NCI-H187 treated with DMSO at 0.1 percent for 48 hours (cell line): ENCODE measurements at regions not wholly inside any gene's neighbourhood (a gene's known extent, or its start where the extent isn't known, plus 50 kb on each side); places are given as distances from the start of the nearest gene placed in this dataset.

ENCODE experiments used
- DNase-seq: peaks from one replicate; lab custom pipeline; 2025; lab: John Stamatoyannopoulos, UW

DNA sequence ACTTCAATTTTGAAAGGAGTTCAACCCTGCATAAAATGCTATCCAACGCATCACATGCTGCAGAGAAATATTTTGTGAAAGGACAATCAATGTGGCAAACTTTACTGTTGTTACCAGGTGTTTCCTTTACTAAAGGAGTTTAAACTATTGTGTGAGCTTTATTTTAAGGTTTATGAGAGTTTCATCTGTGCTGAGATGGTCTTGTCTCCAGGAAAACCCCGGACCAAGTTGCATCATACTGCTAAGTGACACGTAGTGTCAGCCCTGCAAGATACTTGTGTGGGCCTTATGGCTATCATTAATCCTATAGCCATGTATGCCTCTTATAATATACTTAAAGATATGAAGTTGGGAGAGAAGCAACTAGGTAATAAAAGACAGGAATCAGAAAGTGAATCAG is 94.5 kb upstream of the EPHA6 start:
- no peak for DNase-seq

GRCh38 chr3:96731031-96731430 is 83.4 kb upstream of the EPHA6 start:
- no peak for DNase-seq

DNA sequence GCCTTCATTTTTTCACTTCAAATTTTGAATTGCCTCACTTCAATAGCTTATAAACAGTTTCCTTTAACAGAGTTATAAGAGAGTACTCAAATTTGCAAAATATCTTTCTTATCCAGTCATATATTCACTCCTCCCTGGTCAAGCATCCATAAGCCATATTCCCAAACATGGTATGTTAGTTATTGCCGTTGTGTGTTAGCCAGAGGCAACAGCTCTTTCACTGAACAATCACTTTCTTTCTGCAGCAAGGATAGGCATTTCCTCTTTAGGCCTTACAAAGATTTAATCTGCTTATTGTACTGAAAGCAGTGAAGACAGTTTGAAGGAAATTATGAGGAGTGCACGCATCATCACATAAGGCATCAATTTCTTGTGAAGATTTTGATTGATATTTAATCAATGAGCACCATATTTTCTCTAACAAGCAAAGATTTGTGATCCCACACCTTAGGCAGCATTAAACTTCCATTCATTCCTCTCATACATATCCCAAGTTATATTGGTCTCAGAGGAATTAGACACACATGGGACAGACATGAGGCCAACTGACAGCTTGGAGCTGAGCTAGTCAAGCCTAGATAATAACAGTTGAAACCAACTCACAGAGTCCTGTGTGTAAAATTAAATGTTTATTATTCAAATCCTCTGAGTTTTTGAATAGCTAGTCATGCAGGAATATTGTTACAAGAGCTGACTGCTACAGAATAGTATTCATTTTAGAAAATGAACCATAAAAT is 80.0 kb upstream of the EPHA6 start:
- DNase-seq: no peak

DNA sequence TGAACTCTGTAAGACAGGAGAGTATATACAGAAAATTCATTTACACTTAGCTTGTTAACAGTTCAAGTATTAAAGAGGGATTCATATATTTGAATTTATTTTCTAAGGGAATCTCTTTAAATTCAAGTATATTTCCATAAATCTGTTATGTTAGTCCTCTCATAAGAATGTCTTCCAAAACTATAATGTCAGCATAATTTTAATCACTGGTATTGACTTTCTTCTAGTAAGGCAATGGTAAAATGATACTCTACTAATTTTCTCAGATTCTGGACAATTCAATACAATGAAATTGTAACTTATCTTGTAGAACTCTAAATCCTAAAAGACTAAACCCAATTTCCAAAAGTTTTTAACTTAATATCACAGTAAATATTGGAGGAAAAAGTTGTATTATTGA is 66.3 kb upstream of the EPHA6 start:
- no peak for DNase-seq

DNA sequence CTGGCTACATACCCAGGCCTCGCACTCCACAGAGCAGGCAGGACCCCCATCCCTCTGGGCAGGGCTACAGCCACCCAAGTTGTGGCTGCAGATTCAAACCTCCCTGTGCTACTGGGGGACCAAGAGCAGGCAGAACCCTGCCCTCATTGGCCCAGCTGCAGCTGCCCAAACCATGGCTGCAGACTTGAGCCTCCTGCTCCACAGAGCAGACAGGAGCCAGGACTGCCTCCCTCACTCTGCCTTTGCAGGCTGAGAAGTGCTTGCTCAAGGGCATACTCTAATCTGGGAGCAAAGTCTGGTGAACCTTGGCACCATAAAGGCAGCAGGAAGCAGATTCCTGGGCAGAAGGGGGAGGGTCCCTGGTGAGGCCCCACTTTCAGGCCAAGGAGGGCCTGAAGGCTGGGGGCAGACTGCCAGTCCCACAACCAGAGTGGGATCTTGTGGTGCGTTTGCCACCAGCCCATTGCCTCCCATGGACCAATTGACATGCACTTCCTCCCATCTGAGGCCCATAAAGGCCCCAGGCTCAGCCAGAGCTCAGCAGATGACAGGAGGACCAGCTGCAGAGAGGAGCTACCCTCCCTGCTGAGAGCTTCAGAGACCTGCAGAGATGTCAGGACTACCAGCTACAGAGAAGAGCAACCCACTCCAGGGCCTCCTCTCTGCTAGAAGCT is 64.2 kb upstream of the EPHA6 start:
- DNase-seq: no peak

DNA sequence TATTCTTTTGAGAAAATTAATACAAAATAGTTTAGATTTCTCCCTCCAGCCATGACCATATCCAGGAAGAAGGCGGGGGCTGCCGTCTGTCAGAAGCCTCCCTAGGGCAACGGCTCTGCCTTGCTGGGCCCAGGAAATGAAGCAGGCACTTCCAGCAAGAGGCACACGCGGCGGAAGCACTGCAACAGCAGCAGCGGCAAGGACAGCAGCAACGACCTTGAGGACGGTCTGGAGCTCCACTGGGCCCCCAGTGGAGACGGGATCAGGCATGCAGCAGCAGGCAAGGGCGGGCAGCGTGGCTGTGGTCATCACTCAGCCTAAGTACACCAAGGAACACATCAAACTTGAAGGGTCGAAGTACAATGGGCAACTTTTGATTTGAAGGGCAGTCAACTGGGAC is 61.3 kb upstream of the EPHA6 start:
- no peak for DNase-seq

GRCh38 chr3:96754128-96754527 is 60.3 kb upstream of the EPHA6 start:
- DNase-seq: no peak

DNA sequence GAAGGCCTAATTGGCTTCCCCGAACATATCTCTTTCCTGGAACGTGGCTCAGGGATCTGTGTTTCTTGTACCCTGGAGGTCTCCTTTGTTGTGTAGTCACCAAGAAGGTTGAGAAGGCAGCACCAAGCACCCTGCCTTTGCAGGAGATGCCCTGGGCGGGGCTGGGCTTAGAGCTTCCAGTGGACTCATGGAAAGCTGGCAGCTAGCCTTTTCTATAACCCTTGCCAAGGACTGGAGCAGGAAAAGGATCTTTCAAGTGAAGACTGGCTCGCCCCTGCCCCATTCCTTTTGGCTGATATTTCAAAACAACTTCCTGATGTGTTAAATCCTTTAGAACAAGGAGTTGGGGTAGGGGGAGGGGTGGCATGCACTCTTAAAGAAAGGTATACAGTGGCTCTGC is 58.9 kb upstream of the EPHA6 start:
- DNase-seq: no peak

DNA sequence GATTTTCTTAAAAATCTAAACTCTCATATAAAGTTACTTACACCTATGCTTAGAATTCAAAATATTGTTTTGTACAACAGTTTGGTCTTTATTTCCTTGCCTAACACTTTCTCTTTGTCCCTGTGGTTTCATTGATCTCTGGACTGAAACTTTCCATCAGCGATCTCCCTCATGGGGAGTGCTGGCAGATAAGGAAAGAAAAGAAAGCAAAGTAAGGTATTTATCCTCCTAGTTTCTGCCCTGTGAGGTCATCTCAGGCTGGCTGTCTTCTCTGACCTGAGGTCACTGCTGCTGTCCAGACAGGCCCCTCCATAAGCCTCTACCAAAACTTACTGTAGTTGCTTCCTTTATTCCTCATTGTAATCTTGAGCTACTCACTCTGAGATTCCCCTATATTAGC is 57.9 kb upstream of the EPHA6 start:
- DNase-seq: no peak

DNA sequence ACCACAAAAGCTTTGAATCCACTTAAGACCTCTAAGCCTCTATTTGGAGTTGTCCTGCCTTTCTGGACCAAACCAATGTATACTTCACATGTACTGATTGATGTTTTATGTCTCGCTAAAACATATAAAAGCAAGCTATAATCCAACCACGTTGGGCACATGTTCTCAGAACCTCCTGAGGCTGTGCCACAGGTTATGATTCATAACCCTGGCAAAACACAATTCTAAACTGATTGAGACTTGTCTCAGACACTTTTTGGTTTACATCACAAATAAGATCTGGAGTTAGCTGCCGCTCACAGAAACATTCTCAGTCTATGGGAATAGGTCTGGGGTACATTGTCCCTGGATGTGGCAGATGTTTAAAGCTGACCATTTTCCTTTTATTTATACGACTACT is 53.4 kb upstream of the EPHA6 start:
- DNase-seq: no peak
